ENCODE measurements at regions not wholly inside any gene's neighbourhood (a gene's known extent, or its start where the extent isn't known, plus 50 kb on each side); places are given as distances from the start of the nearest gene placed in this dataset.

DNA sequence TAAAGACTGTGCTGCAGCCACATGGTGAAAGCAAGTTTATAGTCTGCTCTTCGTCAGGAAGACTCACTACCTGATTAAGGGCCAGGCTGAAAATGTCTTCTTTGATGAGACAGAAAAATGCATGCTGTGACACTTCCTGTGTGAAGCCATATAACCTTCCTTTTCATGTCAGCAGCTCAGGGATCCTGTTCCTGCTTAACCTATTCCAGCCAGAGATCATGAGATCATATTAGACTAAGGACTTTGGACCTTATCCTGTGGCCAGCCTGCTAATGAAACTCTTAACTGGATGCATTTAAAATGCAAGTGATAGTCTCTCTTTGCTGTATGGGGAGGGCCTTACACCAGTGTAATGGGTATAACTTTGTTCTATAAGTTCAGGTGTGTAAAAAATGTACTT lies 165.2 kb downstream of the PTEN start:
- Histone ChIP-seq H3K36me3 (ENCODE audit: control insufficient read depth in 2 of 3, insufficient read depth in 3 of 3, low read length in 3 of 3) (no peaks in the 10 kb centered on the region), H3K4me1 (ENCODE audit: control insufficient read depth in 2 of 3, insufficient read depth in 2 of 3, low read depth in 1 of 3, low read length in 3 of 3) (no peaks in the 10 kb centered on the region), H3K9me3 (ENCODE audit: control insufficient read depth in 2 of 3, insufficient read depth in 1 of 3, low read length in 3 of 3) (no peaks in the 10 kb centered on the region), H3K27ac (ENCODE audit: low read depth in 2 of 2, low read length in 2 of 2) (no peak overlapping the region), H3K4me3 (ENCODE audit: low read length in 3 of 3) (no peak overlapping the region), H3K9ac (ENCODE audit: low read length in 3 of 3) (no peak overlapping the region), H3K27me3 (ENCODE audit: control insufficient read depth, insufficient read depth, low read length) (no peaks in the 10 kb centered on the region)
- TF ChIP-seq, protein P1, sequence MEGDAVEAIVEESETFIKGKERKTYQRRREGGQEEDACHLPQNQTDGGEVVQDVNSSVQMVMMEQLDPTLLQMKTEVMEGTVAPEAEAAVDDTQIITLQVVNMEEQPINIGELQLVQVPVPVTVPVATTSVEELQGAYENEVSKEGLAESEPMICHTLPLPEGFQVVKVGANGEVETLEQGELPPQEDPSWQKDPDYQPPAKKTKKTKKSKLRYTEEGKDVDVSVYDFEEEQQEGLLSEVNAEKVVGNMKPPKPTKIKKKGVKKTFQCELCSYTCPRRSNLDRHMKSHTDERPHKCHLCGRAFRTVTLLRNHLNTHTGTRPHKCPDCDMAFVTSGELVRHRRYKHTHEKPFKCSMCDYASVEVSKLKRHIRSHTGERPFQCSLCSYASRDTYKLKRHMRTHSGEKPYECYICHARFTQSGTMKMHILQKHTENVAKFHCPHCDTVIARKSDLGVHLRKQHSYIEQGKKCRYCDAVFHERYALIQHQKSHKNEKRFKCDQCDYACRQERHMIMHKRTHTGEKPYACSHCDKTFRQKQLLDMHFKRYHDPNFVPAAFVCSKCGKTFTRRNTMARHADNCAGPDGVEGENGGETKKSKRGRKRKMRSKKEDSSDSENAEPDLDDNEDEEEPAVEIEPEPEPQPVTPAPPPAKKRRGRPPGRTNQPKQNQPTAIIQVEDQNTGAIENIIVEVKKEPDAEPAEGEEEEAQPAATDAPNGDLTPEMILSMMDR (IDR thresholded peaks at IDR 0.05; ENCODE audit: borderline replicate concordance, extremely low read depth, insufficient read depth) = no peak
- intact Hi-C loops (cut with DNase I) = no loop called here
- peak in 2 of 5 donors; percentile 17 to 49 for DNase-seq
- FAIRE-seq = no peak

GRCh38 chr10:88032566-88032965 lies 169.1 kb downstream of the PTEN start:
- no peak overlapping the region for H3K27ac ChIP-seq (ENCODE audit: low read depth in 2 of 2, low read length in 2 of 2)
- no peaks in the 10 kb centered on the region for H3K36me3 ChIP-seq (ENCODE audit: control insufficient read depth in 2 of 3, insufficient read depth in 3 of 3, low read length in 3 of 3)
- no peaks in the 10 kb centered on the region for H3K4me1 ChIP-seq (ENCODE audit: control insufficient read depth in 2 of 3, insufficient read depth in 2 of 3, low read depth in 1 of 3, low read length in 3 of 3)
- TF ChIP-seq, protein P1 (IDR thresholded peaks at IDR 0.05; ENCODE audit: borderline replicate concordance, extremely low read depth, insufficient read depth) = no peak
- FAIRE-seq = no peak
- no peak overlapping the region for H3K4me3 ChIP-seq (ENCODE audit: low read length in 3 of 3)
- no peaks in the 10 kb centered on the region for H3K9me3 ChIP-seq (ENCODE audit: control insufficient read depth in 2 of 3, insufficient read depth in 1 of 3, low read length in 3 of 3)
- DNase-seq = no peak
- intact Hi-C loops (cut with DNase I) = no loop called here
- no peaks in the 10 kb centered on the region for H3K27me3 ChIP-seq (ENCODE audit: control insufficient read depth, insufficient read depth, low read length)
- H3K9ac ChIP-seq (ENCODE audit: low read length in 3 of 3) = no peak overlapping the region

- no peaks in the 10 kb centered on the region for H3K27me3 ChIP-seq (ENCODE audit: control insufficient read depth, insufficient read depth, low read length)
- TF ChIP-seq, protein P1 (IDR thresholded peaks at IDR 0.05; ENCODE audit: borderline replicate concordance, extremely low read depth, insufficient read depth) = no peak
- H3K9me3 ChIP-seq (ENCODE audit: control insufficient read depth in 2 of 3, insufficient read depth in 1 of 3, low read length in 3 of 3) = no peaks in the 10 kb centered on the region
- intact Hi-C loops (cut with DNase I) = no loop called here
- H3K36me3 ChIP-seq (ENCODE audit: control insufficient read depth in 2 of 3, insufficient read depth in 3 of 3, low read length in 3 of 3) = no peaks in the 10 kb centered on the region
- no peak overlapping the region for H3K27ac ChIP-seq (ENCODE audit: low read depth in 2 of 2, low read length in 2 of 2)
- no peak for FAIRE-seq
- H3K9ac ChIP-seq (ENCODE audit: low read length in 3 of 3) = no peak overlapping the region
- no peaks in the 10 kb centered on the region for H3K4me1 ChIP-seq (ENCODE audit: control insufficient read depth in 2 of 3, insufficient read depth in 2 of 3, low read depth in 1 of 3, low read length in 3 of 3)
- no peak overlapping the region for H3K4me3 ChIP-seq (ENCODE audit: low read length in 3 of 3)
- no peak for DNase-seq
Measured at GRCh38 chr10:88033385-88033784, 170.0 kb downstream of the PTEN start.

- FAIRE-seq (no peak), DNase-seq (no peak)
- no peak overlapping the region for H3K27ac ChIP-seq (ENCODE audit: low read depth in 2 of 2, low read length in 2 of 2)
- H3K9ac ChIP-seq (ENCODE audit: low read length in 3 of 3) = no peak overlapping the region
- intact Hi-C loops (cut with DNase I) = no loop called here
- H3K4me3 ChIP-seq (ENCODE audit: low read length in 3 of 3) = no peak overlapping the region
- no peaks in the 10 kb centered on the region for H3K36me3 ChIP-seq (ENCODE audit: control insufficient read depth in 2 of 3, insufficient read depth in 3 of 3, low read length in 3 of 3)
- H3K27me3 ChIP-seq (ENCODE audit: control insufficient read depth, insufficient read depth, low read length) = no peaks in the 10 kb centered on the region
- no peaks in the 10 kb centered on the region for H3K4me1 ChIP-seq (ENCODE audit: control insufficient read depth in 2 of 3, insufficient read depth in 2 of 3, low read depth in 1 of 3, low read length in 3 of 3)
- TF ChIP-seq, protein P1 (IDR thresholded peaks at IDR 0.05; ENCODE audit: borderline replicate concordance, extremely low read depth, insufficient read depth) = no peak
- H3K9me3 ChIP-seq (ENCODE audit: control insufficient read depth in 2 of 3, insufficient read depth in 1 of 3, low read length in 3 of 3) = no peaks in the 10 kb centered on the region
Measured at GRCh38 chr10:88033793-88034192, 170.4 kb downstream of the PTEN start.

All from kidney (tissue), 13 donors.